ENCODE measurements at regions not wholly inside any gene's neighbourhood (a gene's known extent, or its start where the extent isn't known, plus 50 kb on each side); places are given as distances from the start of the nearest gene placed in this dataset.

DNA sequence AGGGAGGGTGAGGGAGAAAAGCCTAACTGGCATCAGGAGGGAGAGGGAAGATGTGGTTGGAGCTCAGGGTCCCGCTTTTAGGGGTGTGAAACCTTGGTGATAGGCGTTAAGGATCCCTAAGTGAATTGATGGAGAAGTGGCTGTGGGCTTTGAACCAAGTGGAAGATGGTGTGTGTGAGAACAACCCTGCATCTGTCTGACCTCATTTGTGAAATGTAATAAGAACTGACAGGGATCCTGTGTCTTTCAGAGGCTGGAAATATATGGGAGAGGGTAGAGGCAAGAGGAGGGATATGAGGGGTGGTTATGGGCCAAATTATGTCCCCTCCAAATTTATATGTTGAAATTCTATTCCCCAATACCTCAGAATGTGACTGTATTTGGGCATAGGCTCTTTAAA, 63.8 kb upstream of the NRXN3 start:
- H3K36me3 ChIP-seq = no peaks in the 10 kb centered on the region
- H3K4me3 ChIP-seq = no peak overlapping the region
- no peak for DNase-seq
- WGBS, 2 donors = 75 to 81% methylated on average over 2 of the region's 2 CpGs
- no peaks in the 10 kb centered on the region for H3K4me1 ChIP-seq
- no peaks in the 10 kb centered on the region for H3K27me3 ChIP-seq
- TF ChIP-seq, protein P1, sequence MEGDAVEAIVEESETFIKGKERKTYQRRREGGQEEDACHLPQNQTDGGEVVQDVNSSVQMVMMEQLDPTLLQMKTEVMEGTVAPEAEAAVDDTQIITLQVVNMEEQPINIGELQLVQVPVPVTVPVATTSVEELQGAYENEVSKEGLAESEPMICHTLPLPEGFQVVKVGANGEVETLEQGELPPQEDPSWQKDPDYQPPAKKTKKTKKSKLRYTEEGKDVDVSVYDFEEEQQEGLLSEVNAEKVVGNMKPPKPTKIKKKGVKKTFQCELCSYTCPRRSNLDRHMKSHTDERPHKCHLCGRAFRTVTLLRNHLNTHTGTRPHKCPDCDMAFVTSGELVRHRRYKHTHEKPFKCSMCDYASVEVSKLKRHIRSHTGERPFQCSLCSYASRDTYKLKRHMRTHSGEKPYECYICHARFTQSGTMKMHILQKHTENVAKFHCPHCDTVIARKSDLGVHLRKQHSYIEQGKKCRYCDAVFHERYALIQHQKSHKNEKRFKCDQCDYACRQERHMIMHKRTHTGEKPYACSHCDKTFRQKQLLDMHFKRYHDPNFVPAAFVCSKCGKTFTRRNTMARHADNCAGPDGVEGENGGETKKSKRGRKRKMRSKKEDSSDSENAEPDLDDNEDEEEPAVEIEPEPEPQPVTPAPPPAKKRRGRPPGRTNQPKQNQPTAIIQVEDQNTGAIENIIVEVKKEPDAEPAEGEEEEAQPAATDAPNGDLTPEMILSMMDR (IDR thresholded peaks at IDR 0.05) = no peak
- TF ChIP-seq POLR2AphosphoS5 (IDR thresholded peaks at IDR 0.05) (no peak), POLR2A (IDR thresholded peaks at IDR 0.05) (no peak), EP300 (IDR thresholded peaks at IDR 0.05) (no peak)
- no peak overlapping the region for H3K27ac ChIP-seq
- no peaks in the 10 kb centered on the region for H3K9me3 ChIP-seq
- ATAC-seq (ENCODE audit: low FRiP score in 2 of 2) = no peak

DNA sequence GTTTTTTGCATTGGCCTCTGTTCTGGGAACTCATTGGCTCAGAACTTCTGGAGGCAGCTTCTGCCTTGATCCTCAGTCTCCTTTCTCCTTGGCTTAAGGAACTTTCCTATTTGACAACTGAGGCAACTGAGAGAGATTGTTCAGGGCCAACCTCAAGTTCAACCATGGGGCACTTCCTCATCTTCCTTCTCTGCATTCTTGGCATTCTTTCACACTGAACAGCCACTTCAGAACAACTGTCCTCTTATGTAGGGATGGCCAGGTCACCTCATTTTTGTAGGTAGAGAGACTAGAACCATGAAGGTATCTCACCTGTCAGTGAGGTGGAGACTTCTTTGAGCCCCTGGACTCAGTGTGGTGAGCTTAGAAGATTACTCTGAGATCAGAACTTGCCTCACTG, 63.0 kb upstream of the NRXN3 start:
- Histone ChIP-seq H3K4me1 (no peaks in the 10 kb centered on the region), H3K4me3 (no peak overlapping the region), H3K27me3 (no peaks in the 10 kb centered on the region), H3K9me3 (no peaks in the 10 kb centered on the region), H3K36me3 (no peaks in the 10 kb centered on the region), H3K27ac (no peak overlapping the region)
- TF ChIP-seq, protein P1 (IDR thresholded peaks at IDR 0.05) = no peak
- TF ChIP-seq POLR2A (IDR thresholded peaks at IDR 0.05) = no peak
- ATAC-seq (ENCODE audit: low FRiP score in 2 of 2) = no peak
- no peak for DNase-seq

DNA sequence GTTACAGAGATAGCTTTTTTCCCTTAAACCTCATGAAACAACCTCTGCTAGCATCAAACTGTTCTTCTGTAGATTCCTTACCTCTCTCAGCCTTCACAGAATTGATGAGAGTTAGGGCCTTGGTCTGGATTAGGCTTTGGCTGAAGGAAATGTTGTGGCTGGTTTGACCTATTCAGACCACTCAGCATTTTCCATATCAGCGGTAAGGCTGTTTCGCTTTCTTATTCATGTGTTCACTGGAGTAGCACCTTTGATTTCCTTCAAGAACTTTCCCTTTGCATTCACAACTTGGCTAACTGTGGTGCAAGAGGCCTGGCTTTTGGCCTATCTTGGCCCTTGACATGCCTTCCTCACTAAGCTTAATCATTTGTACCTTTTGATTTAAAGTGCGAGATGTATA, 50.7 kb upstream of the NRXN3 start:
- no peak overlapping the region for H3K27ac ChIP-seq
- 88 to 95% methylated on average over 3 of the region's 3 CpGs for WGBS, 2 donors
- H3K9me3 ChIP-seq = no peaks in the 10 kb centered on the region
- DNase-seq = no peak
- no peaks in the 10 kb centered on the region for H3K36me3 ChIP-seq
- H3K27me3 ChIP-seq = no peaks in the 10 kb centered on the region
- H3K4me3 ChIP-seq = no peak overlapping the region
- TF ChIP-seq POLR2A (IDR thresholded peaks at IDR 0.05) (no peak), POLR2AphosphoS5 (IDR thresholded peaks at IDR 0.05) (no peak), EP300 (IDR thresholded peaks at IDR 0.05) (no peak)
- TF ChIP-seq, protein P1 (IDR thresholded peaks at IDR 0.05) = no peak
- no peaks in the 10 kb centered on the region for H3K4me1 ChIP-seq
- ATAC-seq (ENCODE audit: low FRiP score in 2 of 2) = no peak
